Caco-2 (cell line): ENCODE measurements at regions not wholly inside any gene's neighbourhood (a gene's known extent, or its start where the extent isn't known, plus 50 kb on each side); places are given as distances from the start of the nearest gene placed in this dataset.

Experiments used
- BruUV-seq: library from RNA; stranded (reverse); fragments of 400-500 nt; replicated peaks from 2 replicates; lab custom pipeline; 2021; lab: Mats Ljungman, UMichigan
- CTCF ChIA-PET: fragments of 300-600 bp; sonication (Branson Sonifier 250); formaldehyde crosslinking; loops from one replicate; lab custom pipeline; 2022; ENCODE audit warnings: antibody characterized with exemption; lab: Charles Lee
- POLR2A ChIA-PET: fragments of 300-600 bp; sonication (Branson Sonifier 250); formaldehyde crosslinking; loops from one replicate; lab custom pipeline; 2022; ENCODE audit warnings: antibody characterized with exemption; lab: Charles Lee
- DNase-seq, 2 experiments: peaks; one replicate each; pipeline versions ENCODE4 v3.0.0 to v3.0.0-alpha.2; 2020 to 2022
- H3K27me3 ChIP-seq: replicated peaks from 2 replicates; pipeline ENCODE4 v1.6.0; 2011; ENCODE audit warnings: low read length; ENCODE audit not compliant: control insufficient read depth, insufficient read depth
- H3K36me3 ChIP-seq: 2 replicates; pipeline ENCODE4 v1.5.1; 2011; ENCODE audit warnings: low read length; ENCODE audit not compliant: control insufficient read depth, insufficient read depth
- H3K4me1 ChIP-seq: fragments of 250-450 bp; sonication (Bioruptor Pico); 2 replicates; pipeline ENCODE4 v1.5.1; 2020; ENCODE audit warnings: mild to moderate bottlenecking
- H3K4me3 ChIP-seq: 2 replicates; pipeline ENCODE4 v1.5.1; 2011; ENCODE audit warnings: low read depth, mild to moderate bottlenecking, control low read depth, low read length
- H3K9me3 ChIP-seq: fragments of 250-450 bp; sonication (Bioruptor Pico); 2 replicates; pipeline ENCODE4 v1.5.1; 2020; ENCODE audit warnings: mild to moderate bottlenecking, moderate library complexity
- H3K27ac Mint-ChIP-seq: one replicate; pipeline ENCODE4 v1.8.0; 2022; ENCODE audit warnings: mixed read lengths; ENCODE audit not compliant: unreplicated experiment
- H3K27me3 Mint-ChIP-seq: one replicate; pipeline ENCODE4 v1.8.0; 2022; ENCODE audit warnings: mixed read lengths; ENCODE audit not compliant: insufficient read depth, unreplicated experiment
- H3K36me3 Mint-ChIP-seq: one replicate; pipeline ENCODE4 v1.8.0; 2022; ENCODE audit warnings: mild to moderate bottlenecking, mixed read lengths; ENCODE audit not compliant: insufficient read depth, unreplicated experiment
- H3K4me1 Mint-ChIP-seq: one replicate; pipeline ENCODE4 v1.8.0; 2022; ENCODE audit warnings: low read depth, mixed read lengths; ENCODE audit not compliant: unreplicated experiment
- H3K4me3 Mint-ChIP-seq: one replicate; pipeline ENCODE4 v1.8.0; 2022; ENCODE audit warnings: mild to moderate bottlenecking, moderate library complexity, mixed read lengths; ENCODE audit not compliant: unreplicated experiment
- H3K9me3 Mint-ChIP-seq: one replicate; pipeline ENCODE4 v1.8.0; 2022; ENCODE audit warnings: mixed read lengths; ENCODE audit not compliant: unreplicated experiment
- intact Hi-C: fragments of 100-400 bp; cut with micrococcal nuclease; formaldehyde crosslinking; loops from one replicate; pipeline ENCODE4 v1.10.0; 2022; ENCODE audit not compliant: unreplicated experiment
- TF ChIP-seq, protein P1 (sequence below), 2 experiments: fragments of 200-600 bp in 1 of 2; IDR thresholded peaks; 1 replicate in 1 of 2; 2 replicates in 1 of 2; pipeline versions ENCODE4 v1.5.1 to v1.8.0; 2011 to 2022; ENCODE audit warnings: antibody characterized with exemption in 1 of 2, control low read depth in 1 of 2, inconsistent platforms in 1 of 2, low read depth in 1 of 2, low read length in 1 of 2, mild to moderate bottlenecking in 1 of 2, moderate library complexity in 1 of 2; ENCODE audit not compliant: insufficient read depth in 1 of 2, severe bottlenecking in 1 of 2, unreplicated experiment in 1 of 2

DNA sequence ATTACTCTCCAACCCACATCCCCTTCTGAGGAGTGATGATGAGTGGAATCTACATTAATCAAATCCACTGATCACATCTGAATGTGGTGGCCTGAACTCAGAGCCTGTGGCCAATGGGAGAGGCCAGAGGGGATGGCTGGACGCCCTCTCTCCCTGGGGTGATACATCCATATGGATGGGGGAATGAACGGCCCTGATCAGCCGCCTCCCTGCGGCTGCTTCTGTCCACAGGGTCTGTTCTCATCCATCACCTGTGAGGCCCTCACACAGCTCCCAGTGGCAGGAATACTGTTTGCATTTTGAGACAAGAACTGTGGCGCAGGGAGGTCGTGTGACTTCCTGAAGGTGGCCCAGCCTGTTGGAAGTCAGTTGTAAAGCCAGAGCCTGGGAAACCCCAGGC lies 78.3 kb upstream of the SHISAL1 start:
- Mint-ChIP-seq H3K4me3 (no peak overlapping the region), H3K4me1 (no peaks in the 10 kb centered on the region), H3K36me3 (no peaks in the 10 kb centered on the region), H3K27ac (no peak overlapping the region), H3K9me3 (no peaks in the 10 kb centered on the region), H3K27me3 (peaks cover 34% of the 10 kb centered on the region)
- Histone ChIP-seq H3K36me3 (no peaks in the 10 kb centered on the region), H3K4me3 (no peak overlapping the region), H3K4me1 (no peaks in the 10 kb centered on the region), H3K9me3 (no peaks in the 10 kb centered on the region), H3K27me3 (no peaks in the 10 kb centered on the region)
- TF ChIP-seq, protein P1, sequence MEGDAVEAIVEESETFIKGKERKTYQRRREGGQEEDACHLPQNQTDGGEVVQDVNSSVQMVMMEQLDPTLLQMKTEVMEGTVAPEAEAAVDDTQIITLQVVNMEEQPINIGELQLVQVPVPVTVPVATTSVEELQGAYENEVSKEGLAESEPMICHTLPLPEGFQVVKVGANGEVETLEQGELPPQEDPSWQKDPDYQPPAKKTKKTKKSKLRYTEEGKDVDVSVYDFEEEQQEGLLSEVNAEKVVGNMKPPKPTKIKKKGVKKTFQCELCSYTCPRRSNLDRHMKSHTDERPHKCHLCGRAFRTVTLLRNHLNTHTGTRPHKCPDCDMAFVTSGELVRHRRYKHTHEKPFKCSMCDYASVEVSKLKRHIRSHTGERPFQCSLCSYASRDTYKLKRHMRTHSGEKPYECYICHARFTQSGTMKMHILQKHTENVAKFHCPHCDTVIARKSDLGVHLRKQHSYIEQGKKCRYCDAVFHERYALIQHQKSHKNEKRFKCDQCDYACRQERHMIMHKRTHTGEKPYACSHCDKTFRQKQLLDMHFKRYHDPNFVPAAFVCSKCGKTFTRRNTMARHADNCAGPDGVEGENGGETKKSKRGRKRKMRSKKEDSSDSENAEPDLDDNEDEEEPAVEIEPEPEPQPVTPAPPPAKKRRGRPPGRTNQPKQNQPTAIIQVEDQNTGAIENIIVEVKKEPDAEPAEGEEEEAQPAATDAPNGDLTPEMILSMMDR (IDR thresholded peaks at IDR 0.05; ENCODE audit: insufficient read depth in 1 of 2, low read depth in 1 of 2, low read length in 1 of 2, severe bottlenecking in 1 of 2, unreplicated experiment in 1 of 2), result no peak
- ChIA-PET CTCF (no interaction called here), POLR2A (no interaction called here)
- intact Hi-C loops, result no loop called here
- peak in 1 of 2 experiments; percentile 26 for DNase-seq
- no TSS peak for BruUV-seq

DNA sequence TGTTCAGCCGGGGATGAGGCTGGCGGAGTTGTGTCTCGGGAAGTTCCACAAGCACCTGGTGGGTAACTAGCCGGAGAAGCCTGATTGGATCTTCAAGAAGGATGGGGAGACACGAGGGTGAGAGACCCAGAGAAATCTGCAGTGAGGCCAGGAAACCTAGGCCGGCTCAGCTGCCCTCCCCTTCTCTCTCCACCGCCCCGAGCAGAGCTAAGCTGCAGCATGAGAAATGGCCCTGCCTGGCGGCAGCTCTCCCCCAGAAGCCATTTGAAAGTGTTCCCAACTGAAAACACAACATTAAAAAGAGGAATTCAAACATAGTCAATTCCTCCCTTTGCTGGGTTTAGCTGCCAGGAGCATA lies 77.8 kb upstream of the SHISAL1 start:
- ChIA-PET CTCF (no interaction called here), POLR2A (no interaction called here)
- TF ChIP-seq, protein P1 (IDR thresholded peaks at IDR 0.05; ENCODE audit: insufficient read depth in 1 of 2, low read depth in 1 of 2, low read length in 1 of 2, severe bottlenecking in 1 of 2, unreplicated experiment in 1 of 2), result no peak
- intact Hi-C loops, result no loop called here
- peak in 1 of 2 experiments; percentile 7 for DNase-seq
- Mint-ChIP-seq H3K4me3 (no peak overlapping the region), H3K27ac (no peak overlapping the region), H3K36me3 (no peaks in the 10 kb centered on the region), H3K27me3 (peaks cover 34% of the 10 kb centered on the region), H3K9me3 (no peaks in the 10 kb centered on the region), H3K4me1 (no peaks in the 10 kb centered on the region)
- no peaks in the 10 kb centered on the region for H3K9me3 ChIP-seq
- no peaks in the 10 kb centered on the region for H3K4me1 ChIP-seq
- no peaks in the 10 kb centered on the region for H3K36me3 ChIP-seq
- BruUV-seq, result no TSS peak
- no peaks in the 10 kb centered on the region for H3K27me3 ChIP-seq
- H3K4me3 ChIP-seq, result no peak overlapping the region

DNA sequence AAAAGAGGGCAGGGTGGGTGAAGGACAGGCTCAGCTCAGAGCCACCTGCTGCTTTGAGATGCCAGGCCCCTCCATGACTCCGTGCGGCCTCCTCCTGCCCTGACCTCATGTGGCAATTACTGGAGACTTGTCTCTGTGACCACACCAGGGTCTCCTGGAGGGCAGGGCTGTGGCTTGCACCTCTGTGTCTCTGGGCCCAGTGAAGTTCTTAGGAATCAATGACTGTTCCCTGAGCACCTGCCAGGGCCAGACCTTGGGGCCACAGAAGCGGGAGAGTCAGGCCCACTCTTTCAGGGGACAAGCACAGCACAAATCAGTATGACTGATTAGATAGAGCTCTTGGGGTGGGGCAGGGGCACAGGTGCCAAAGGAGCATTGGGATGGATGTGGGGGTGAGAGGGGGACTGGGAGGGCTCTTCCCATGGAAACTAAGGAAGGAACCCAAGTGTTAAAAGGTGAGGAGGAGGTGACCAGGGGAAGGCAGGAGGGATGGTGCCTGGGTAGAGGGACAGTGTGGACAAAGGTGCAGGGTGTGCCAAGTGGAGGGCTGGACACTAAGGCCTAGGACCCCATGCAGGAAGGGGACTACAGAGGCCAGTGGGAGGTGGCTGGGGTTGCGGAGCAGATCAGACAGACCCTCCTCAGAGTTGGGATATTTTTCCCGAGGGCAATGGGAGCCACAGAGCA lies 77.3 kb upstream of the SHISAL1 start:
- POLR2A ChIA-PET, result no interaction called here
- no peaks in the 10 kb centered on the region for H3K4me1 Mint-ChIP-seq
- Histone ChIP-seq H3K27me3 (no peaks in the 10 kb centered on the region), H3K36me3 (no peaks in the 10 kb centered on the region), H3K4me1 (no peaks in the 10 kb centered on the region), H3K4me3 (no peak overlapping the region), H3K9me3 (no peaks in the 10 kb centered on the region)
- BruUV-seq, result no TSS peak
- no peaks in the 10 kb centered on the region for H3K9me3 Mint-ChIP-seq
- CTCF ChIA-PET, result no interaction called here
- peaks cover 31% of the 10 kb centered on the region for H3K27me3 Mint-ChIP-seq
- no peaks in the 10 kb centered on the region for H3K36me3 Mint-ChIP-seq
- no peak overlapping the region for H3K4me3 Mint-ChIP-seq
- H3K27ac Mint-ChIP-seq, result no peak overlapping the region
- intact Hi-C loops, result no loop called here
- TF ChIP-seq, protein P1 (IDR thresholded peaks at IDR 0.05; ENCODE audit: insufficient read depth in 1 of 2, low read depth in 1 of 2, low read length in 1 of 2, severe bottlenecking in 1 of 2, unreplicated experiment in 1 of 2), result no peak
- DNase-seq, result peak in 1 of 2 experiments; percentile 7
